GM23248 (cell line): ENCODE measurements at regions not wholly inside any gene's neighbourhood (a gene's known extent, or its start where the extent isn't known, plus 50 kb on each side); places are given as distances from the start of the nearest gene placed in this dataset.

Experiments used
- EZH2 ChIP-seq: fragments of 200-600 bp; sonication (generic); IDR thresholded peaks from 2 replicates; pipeline ENCODE4 v1.6.1; 2018; ENCODE audit warnings: antibody characterized with exemption, mild to moderate bottlenecking; ENCODE audit not compliant: insufficient read depth, poor library complexity, severe bottlenecking
- EZH2phosphoT487 ChIP-seq: fragments of 200-600 bp; sonication (generic); IDR thresholded peaks from 2 replicates; pipeline ENCODE4 v1.6.1; 2018; ENCODE audit warnings: antibody characterized with exemption, moderate library complexity, mild to moderate bottlenecking, low read depth; ENCODE audit not compliant: insufficient read depth

GRCh38 chr1:2969011-2969844 is 52.0 kb upstream of the ACTRT2 start:
- no peak for TF ChIP-seq EZH2phosphoT487
- no peak for TF ChIP-seq EZH2
